RWPE1 (cell line): ENCODE measurements at regions not wholly inside any gene's neighbourhood (a gene's known extent, or its start where the extent isn't known, plus 50 kb on each side); places are given as distances from the start of the nearest gene placed in this dataset.
"Not testable (repeated sequence)": the region's sequence is repeated elsewhere in the genome, so short reads cannot be mapped to it uniquely, and the experiment has no call there.

Source experiments
- CTCF ChIA-PET: fragments of 350-600 bp; sonication (Branson Sonifier 250); formaldehyde crosslinking; extraction: SDS; loops from one replicate; lab custom pipeline; 2021; lab: Yijun Ruan, JAX
- POLR2A ChIA-PET: fragments of 400-600 bp; formaldehyde crosslinking; extraction: SDS; loops from one replicate; lab custom pipeline; 2020; ENCODE audit warnings: antibody characterized with exemption; ENCODE audit not compliant: low non-redundant PET; lab: Yijun Ruan, JAX
- DNase-seq: peaks from one replicate; pipeline ENCODE4 v3.0.0; 2012; ENCODE audit warnings: low spot score
- H3K27ac ChIP-seq: fragments of 450-650 bp; 2 replicates; pipeline ENCODE4 v1.5.1; 2017
- CTCF ChIP-seq: fragments of 450-650 bp; conservative IDR thresholded peaks from 2 replicates; pipeline ENCODE4 v1.5.1; 2017; ENCODE audit warnings: low read depth, mild to moderate bottlenecking

DNA sequence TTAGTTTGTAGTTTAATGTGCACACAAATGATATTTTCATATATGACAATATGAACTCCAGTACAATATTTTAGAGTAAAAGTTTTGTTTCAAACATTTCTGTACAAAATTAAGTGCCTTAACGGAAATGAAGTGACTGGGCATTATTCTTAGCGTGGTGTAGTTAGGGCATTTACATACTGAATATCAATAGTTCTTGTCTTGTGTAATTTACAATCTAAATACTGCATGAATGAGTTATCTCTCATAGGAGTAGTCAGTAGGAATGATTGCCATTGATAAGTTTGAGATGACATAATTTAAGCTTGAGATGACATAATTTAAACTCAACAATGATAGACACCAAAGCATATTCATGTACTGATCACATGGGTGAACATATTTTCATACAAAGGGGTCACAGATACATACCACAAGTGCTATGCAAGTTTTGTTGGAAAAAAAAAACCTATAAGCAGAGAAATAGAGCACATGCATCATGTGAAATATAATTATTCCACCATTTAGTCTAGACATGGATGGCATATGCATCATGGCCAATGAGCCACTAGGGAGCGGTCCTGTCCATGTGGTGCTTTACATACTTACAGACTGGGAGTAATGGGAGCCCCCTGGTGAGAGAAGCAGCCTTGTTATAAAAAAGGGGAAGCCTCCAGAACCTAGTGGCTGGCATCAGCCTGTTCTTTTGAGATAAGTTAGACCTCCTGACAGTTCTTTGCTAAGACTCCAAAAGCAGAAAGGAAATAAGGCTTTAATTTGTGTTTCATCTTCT lies 1523.9 kb downstream of the MAT2B start:
- POLR2A ChIA-PET: no interaction called here
- no peak overlapping the region for H3K27ac ChIP-seq
- TF ChIP-seq CTCF: peak; percentile 15; the same call in 1 of the 2 replicates
- no peak for DNase-seq
- CTCF ChIA-PET: no interaction called here

DNA sequence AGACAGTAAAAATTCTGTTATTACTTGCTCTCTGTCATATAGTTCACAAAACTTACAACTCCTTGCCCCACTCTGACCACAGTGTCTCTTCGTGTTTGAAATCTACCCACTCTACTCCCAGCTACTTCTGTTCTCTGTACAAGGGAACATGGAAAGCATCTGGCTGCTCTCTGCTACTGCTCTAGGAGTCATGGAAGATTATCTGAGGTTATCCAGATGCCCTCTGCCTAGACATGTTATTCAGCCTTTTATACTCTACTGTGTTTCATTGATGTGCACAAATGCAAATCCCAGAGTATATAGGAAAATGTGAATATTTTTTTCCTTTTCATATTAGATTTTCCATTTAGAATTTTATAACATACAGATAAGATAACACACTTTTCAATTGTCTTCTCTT lies 1525.6 kb downstream of the MAT2B start:
- POLR2A ChIA-PET: no interaction called here
- H3K27ac ChIP-seq: no peak overlapping the region
- CTCF ChIA-PET: no interaction called here
- no peak for TF ChIP-seq CTCF
- no peak for DNase-seq

- POLR2A ChIA-PET: no interaction called here
- no peak for DNase-seq
- no peak for TF ChIP-seq CTCF
- no peak overlapping the region for H3K27ac ChIP-seq
- CTCF ChIA-PET: no interaction called here
These were observed 1526.0 kb downstream of the MAT2B start for GRCh38 chr5:165031371-165031770.

DNA sequence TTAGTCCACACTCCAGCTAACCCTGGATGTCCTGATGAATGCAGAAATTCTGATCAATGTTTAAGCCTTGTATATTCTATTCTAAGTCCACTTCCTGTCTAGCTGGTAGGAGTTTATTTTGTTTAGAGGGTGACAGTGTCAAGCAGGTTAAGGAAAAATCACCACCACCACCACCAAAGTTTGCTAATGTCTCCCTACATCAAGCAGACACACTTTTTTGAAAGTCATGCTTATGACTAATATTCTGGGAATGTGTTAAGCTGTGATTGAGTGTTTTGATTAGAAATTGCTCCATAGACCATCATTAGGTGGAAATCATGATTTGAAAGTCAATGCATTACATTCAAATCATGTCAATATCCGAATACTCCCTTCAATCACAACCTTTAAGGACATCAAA lies 1530.1 kb downstream of the MAT2B start:
- ChIA-PET CTCF (interaction anchor here (0.6 kb wide), 2 partner anchors 9 to 508 kb away, joined by 4 read pairs; no protein-coding TSS in a partner anchor), POLR2A (no interaction called here)
- H3K27ac ChIP-seq: no peak overlapping the region
- no peak for TF ChIP-seq CTCF
- no peak for DNase-seq

DNA sequence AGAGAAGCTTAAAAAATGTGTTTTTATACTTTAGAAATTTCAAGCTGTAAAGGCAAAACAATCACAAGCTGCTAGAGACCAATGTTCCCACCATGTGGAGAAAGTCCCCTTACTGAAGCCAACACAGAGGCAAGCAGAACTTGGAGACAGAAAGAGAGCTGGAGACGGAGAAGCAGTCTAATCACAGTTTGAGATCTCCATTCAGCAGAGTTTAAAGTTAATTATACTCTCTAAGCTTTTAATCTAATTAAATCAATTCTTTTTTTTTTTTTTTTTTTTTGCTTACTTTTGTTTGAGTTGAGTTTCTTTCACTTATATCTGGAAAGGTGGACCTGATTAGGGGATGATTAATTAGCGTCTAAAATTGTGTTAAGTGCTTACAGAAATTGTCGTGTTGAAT lies 1534.3 kb downstream of the MAT2B start:
- no peak for DNase-seq
- TF ChIP-seq CTCF: no peak
- ChIA-PET CTCF (no interaction called here), POLR2A (no interaction called here)
- no peak overlapping the region for H3K27ac ChIP-seq

- DNase-seq, POLR2A ChIA-PET, H3K27ac ChIP-seq: not testable (repeated sequence)
- CTCF ChIA-PET: interaction anchor here (0.5 kb wide), 1 partner anchor 46 kb away, joined by 3 read pairs; no protein-coding TSS in a partner anchor
These were observed 1540.5 kb downstream of the MAT2B start for GRCh38 chr5:165045941-165046340.

DNA sequence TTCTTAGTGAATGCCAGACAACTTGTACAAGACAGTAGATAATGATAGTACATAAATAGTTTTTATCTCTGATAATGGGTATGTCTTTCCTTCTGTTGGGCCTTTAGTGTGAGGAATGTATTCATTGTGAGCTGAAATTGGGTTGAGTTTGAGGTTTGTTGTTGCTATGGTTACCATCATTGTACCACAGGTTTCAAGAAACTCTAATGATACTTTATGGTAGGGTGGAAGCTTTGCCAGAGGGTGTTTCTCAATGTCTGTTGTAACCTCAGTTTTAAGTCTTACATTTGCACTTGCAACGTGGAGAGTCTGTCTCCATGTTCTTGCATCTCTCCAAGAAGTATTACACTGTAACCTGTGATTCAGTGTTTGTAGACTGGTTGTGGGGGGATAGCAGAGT lies 1550.1 kb downstream of the MAT2B start:
- TF ChIP-seq CTCF: no peak
- no peak for DNase-seq
- CTCF ChIA-PET: interaction anchor here (0.6 kb wide), 1 partner anchor 130 kb away, joined by 3 read pairs; no protein-coding TSS in a partner anchor
- H3K27ac ChIP-seq: no peak overlapping the region
- POLR2A ChIA-PET: no interaction called here
